Fibroblast of villous mesenchyme (primary cell): ENCODE measurements at regions not wholly inside any gene's neighbourhood (a gene's known extent, or its start where the extent isn't known, plus 50 kb on each side); places are given as distances from the start of the nearest gene placed in this dataset.

Source experiments
- DNase-seq: peaks from one replicate; pipeline ENCODE4 v3.0.0-alpha.2; 2010; ENCODE audit warnings: low read depth
- H3K4me3 ChIP-seq: 2 replicates; pipeline ENCODE4 v1.5.1; 2011; ENCODE audit warnings: low read depth, mild to moderate bottlenecking, low read length
- CTCF ChIP-seq: IDR thresholded peaks from 2 replicates; pipeline ENCODE4 v1.5.1; 2012; ENCODE audit warnings: low read depth, mild to moderate bottlenecking, low read length; ENCODE audit not compliant: insufficient read depth

GRCh38 chr11:91247009-91247735 is 977.4 kb upstream of the FAT3 start:
- no peak for DNase-seq
- TF ChIP-seq CTCF: no peak
- H3K4me3 ChIP-seq: no peak overlapping the region

DNA sequence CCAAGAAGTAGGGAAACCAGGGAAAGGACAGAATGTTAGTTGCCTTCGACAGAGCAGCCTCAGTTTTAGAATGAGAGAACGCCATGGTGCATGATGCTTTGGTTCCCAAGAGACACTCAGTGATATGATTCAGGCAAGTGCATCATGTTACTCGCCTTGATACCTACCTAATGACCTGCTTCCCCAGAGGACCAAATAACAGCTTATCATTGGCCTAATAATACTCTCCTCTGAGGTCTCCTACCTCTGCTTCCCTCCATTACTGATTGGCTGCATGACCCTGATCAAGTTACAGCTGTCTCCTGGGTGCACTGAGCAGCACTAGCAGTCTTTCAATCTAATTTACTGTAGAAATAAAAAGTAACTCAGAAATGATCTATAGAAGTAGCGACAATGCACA is 979.7 kb upstream of the FAT3 start:
- no peak for DNase-seq
- no peak overlapping the region for H3K4me3 ChIP-seq
- no peak for TF ChIP-seq CTCF

GRCh38 chr11:91243630-91244029 is 981.0 kb upstream of the FAT3 start:
- H3K4me3 ChIP-seq: no peak overlapping the region
- DNase-seq: peak; percentile 73
- TF ChIP-seq CTCF: no peak

DNA sequence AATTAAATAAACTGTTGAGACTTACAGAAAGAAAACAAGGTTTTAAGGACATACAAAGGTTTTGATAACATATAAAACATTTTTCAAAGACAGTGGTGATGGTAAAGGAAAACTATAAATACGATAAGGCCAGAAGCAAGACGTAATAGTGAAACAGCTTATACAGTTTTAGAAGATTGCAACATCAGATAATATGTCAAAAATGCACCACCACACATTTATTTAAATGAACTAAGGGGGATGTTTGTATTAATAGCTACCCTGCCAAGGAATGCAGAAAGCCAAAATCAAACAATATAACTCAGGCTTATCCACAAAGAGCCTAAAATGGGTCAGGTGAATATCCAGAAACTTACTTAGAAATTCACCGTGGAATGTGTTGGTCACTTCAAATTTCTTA is 981.6 kb upstream of the FAT3 start:
- TF ChIP-seq CTCF: no peak
- no peak overlapping the region for H3K4me3 ChIP-seq
- peak; percentile 26 for DNase-seq

- no peak for TF ChIP-seq CTCF
- DNase-seq: no peak
- H3K4me3 ChIP-seq: no peak overlapping the region
Observed at GRCh38 chr11:91241226-91241625, 983.4 kb upstream of the FAT3 start.

GRCh38 chr11:91239359-91239758 is 985.3 kb upstream of the FAT3 start:
- TF ChIP-seq CTCF: no peak
- no peak for DNase-seq
- no peak overlapping the region for H3K4me3 ChIP-seq

DNA sequence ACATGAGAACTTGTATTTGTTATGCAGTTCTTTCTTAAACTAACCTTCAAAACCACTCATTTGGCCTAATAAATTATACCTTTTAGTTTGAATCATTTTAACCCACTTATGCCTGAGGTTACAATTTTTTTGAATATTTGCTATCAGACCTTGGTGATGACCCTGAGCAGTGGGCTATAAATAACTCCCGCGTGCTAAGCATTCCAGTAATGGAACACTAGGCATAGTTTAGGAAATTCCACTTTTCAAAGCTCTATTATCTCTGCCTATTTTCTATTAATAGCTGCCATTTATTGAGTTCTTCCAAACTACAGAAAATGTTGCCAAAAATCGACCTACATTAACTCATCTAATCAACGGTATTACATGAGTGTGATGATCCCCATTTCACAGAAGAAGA is 993.4 kb upstream of the FAT3 start:
- TF ChIP-seq CTCF: no peak
- DNase-seq: no peak
- no peak overlapping the region for H3K4me3 ChIP-seq
